Transverse colon (tissue), 4 donors: ENCODE measurements at regions not wholly inside any gene's neighbourhood (a gene's known extent, or its start where the extent isn't known, plus 50 kb on each side); places are given as distances from the start of the nearest gene placed in this dataset.

ENCODE experiments used
- DNase-seq: peaks from one replicate; pipeline ENCODE4 v3.0.0-alpha.2; 2019
- H3K27ac ChIP-seq, 4 donors: fragments of 200-600 bp; sonication (generic); 2 replicates each; pipeline ENCODE4 v1.5.1; 2016 to 2018; ENCODE audit warnings: inconsistent platforms in 4 of 4
- H3K27me3 ChIP-seq: fragments of 200-600 bp; sonication (generic); 2 replicates; pipeline ENCODE4 v1.5.1; 2017; ENCODE audit warnings: inconsistent platforms
- H3K36me3 ChIP-seq, 4 donors: fragments of 200-600 bp; sonication (generic); 2 replicates each; pipeline ENCODE4 v1.5.1; 2017 to 2019; ENCODE audit warnings: inconsistent platforms in 4 of 4
- H3K4me1 ChIP-seq, 4 donors: fragments of 200-600 bp; sonication (generic); 2 replicates each; pipeline ENCODE4 v1.5.1; 2017 to 2020; ENCODE audit warnings: inconsistent platforms in 4 of 4
- H3K4me3 ChIP-seq, 4 donors: fragments of 200-600 bp; sonication (generic); 1 replicate in 1 of 4; 2 replicates in 3 of 4; pipeline versions ENCODE4 v1.5.1 to v1.6.1; 2017 to 2019; ENCODE audit warnings: inconsistent platforms in 4 of 4
- H3K9me3 ChIP-seq, 2 donors: fragments of 200-600 bp; sonication (generic); 2 replicates each; pipeline ENCODE4 v1.5.1; 2017 to 2019; ENCODE audit warnings: inconsistent platforms in 2 of 2
- EP300 ChIP-seq: sonication (generic); formaldehyde crosslinking; IDR thresholded peaks from one replicate; pipeline ENCODE4 v1.6.1; 2017; ENCODE audit warnings: antibody characterized with exemption, low read depth
- POLR2A ChIP-seq: fragments of 450-650 bp; IDR thresholded peaks from one replicate; pipeline ENCODE4 v1.6.1; 2016; ENCODE audit warnings: antibody characterized with exemption, mild to moderate bottlenecking, moderate library complexity
- POLR2AphosphoS5 ChIP-seq, 3 donors: sonication (generic); formaldehyde crosslinking; IDR thresholded peaks; one replicate each; pipeline ENCODE4 v1.6.1; 2016; ENCODE audit warnings: antibody characterized with exemption in 3 of 3
- WGBS, 2 donors: methylation state at CpG; one replicate each; pipeline ENCODE4 v1.1.5; 2018; ENCODE audit warnings: low coverage in 1 of 2; 5-methylcytosine and 5-hydroxymethylcytosine counted together
- in situ Hi-C, 4 donors: fragments of 200-750 bp; cut with MboI; loops; one replicate each; pipeline versions ENCODE4 v1.15.0 to v1.15.1; 2017; ENCODE audit warnings: low sequenced_read_pairs in 3 of 4, low pct_ligation_motif_present in 1 of 4, low pct_unique_long_range_greater_than_20kb in 1 of 4
- intact Hi-C: fragments of 100-400 bp; cut with DNase I; formaldehyde crosslinking; loops from one replicate; pipeline ENCODE4 v1.15.1; 2023; ENCODE audit warnings: low total_unique reads
- TF ChIP-seq, protein P1 (sequence below), 5 experiments: fragments of 200-600 bp in 3 of 5; fragments of 450-650 bp in 2 of 5; sonication (generic) in 3 of 5; IDR thresholded peaks; 1 replicate in 2 of 5; 2 replicates in 3 of 5; pipeline ENCODE4 v1.5.1; 2016 to 2017; ENCODE audit warnings: antibody characterized with exemption in 5 of 5, inconsistent platforms in 3 of 5, mild to moderate bottlenecking in 2 of 5, moderate library complexity in 1 of 5

DNA sequence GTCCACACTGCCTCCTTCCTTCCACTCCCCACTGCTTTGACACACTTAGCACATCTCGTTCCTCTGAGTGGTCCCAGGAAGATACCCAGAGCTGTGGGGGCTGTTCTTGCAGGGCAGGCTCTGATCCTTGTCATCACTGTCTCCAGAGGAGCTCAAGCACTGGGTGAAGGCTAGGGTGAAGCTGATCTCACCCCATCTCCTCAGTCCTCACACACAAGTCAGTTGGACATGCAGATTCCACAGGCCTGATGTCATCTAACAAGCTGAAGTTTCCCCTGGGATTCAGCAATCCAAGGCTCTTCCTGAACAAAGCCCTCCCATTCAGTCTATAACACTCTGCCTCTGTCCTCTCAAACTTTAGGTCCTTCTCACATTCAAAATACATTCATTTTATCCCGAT is 90.6 kb upstream of the RAB6C start:
- Histone ChIP-seq H3K9me3 (no peaks in the 10 kb centered on the region), H3K4me1 (no peaks in the 10 kb centered on the region), H3K27ac (no peak overlapping the region), H3K36me3 (no peaks in the 10 kb centered on the region), H3K4me3 (no peak overlapping the region), H3K27me3 (no peaks in the 10 kb centered on the region)
- intact Hi-C loops (no loop called here), in situ Hi-C loops (no loop called here)
- 75 to 89% methylated on average over 1 to 2 of the region's 2 CpGs for WGBS, 2 donors
- no peak for DNase-seq
- TF ChIP-seq POLR2A = no peak
- TF ChIP-seq, protein P1, sequence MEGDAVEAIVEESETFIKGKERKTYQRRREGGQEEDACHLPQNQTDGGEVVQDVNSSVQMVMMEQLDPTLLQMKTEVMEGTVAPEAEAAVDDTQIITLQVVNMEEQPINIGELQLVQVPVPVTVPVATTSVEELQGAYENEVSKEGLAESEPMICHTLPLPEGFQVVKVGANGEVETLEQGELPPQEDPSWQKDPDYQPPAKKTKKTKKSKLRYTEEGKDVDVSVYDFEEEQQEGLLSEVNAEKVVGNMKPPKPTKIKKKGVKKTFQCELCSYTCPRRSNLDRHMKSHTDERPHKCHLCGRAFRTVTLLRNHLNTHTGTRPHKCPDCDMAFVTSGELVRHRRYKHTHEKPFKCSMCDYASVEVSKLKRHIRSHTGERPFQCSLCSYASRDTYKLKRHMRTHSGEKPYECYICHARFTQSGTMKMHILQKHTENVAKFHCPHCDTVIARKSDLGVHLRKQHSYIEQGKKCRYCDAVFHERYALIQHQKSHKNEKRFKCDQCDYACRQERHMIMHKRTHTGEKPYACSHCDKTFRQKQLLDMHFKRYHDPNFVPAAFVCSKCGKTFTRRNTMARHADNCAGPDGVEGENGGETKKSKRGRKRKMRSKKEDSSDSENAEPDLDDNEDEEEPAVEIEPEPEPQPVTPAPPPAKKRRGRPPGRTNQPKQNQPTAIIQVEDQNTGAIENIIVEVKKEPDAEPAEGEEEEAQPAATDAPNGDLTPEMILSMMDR (IDR thresholded peaks at IDR 0.05) = no peak

DNA sequence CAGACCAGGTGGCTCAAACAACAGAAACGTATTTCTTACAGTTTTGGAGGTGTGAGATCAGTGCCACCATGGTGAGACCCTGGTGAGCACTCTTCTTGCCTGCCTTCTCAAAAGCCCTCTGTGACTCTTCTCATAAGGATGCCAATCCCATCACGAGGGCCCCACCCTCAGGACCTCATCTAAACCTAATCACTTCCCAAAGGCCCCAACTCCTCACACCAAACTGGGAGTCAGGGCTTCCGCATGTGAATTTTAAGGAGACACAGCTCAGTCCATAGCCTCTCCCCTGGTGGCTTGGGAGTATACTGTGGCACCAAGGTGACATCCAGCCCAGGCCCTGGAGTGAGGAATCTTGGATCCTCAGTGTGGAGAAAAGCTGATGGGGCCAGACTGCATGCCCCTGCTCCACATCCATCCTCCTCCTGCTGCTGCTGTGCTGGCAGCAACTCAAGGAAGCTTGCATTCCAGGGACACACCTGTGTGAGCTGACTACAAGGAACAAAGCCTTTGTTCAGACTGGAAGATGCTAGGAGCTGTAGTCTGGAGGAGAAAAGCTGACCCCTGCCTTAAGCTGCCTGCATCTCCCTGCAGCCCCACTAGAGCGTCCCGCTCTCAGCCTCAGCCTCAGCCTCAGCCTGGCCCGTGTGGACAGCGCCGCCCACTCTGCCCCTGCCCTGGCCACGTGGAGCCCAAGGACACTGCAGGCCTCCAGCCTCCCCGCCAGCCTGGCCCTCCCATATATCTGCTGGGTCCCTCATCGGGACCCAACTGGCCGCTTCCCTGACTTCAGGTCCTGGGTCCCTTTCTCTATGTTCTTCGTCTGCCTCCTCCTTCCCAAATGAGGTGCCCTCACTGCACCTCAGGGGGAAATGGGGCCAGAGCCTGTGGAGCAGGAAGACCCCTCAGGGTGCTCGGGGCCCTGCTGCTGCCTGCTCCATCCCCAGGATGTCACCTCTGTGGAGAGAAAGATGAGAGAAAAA is 87.8 kb upstream of the RAB6C start:
- no peak for DNase-seq
- in situ Hi-C loops = no loop called here

DNA sequence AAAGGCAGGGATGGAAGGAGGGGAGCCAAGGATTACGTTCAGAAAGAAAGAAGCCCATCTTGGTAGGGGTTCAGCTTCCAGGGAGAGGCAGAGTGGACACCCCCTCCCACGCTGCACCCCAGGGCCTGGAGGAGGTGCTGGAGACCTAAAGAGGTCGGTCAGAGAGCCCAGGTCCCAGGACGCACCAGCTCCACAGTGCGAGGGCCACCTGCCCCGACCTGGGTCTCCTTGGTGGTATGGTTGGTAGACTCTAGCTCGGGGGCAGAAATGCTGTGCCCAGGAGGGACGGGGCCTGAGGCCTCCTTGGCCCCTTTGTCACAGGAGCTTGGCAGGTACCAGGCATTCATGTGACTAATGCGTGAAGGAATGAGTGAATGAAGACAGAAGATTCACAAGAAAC is 87.1 kb upstream of the RAB6C start:
- DNase-seq = no peak
- in situ Hi-C loops (no loop called here), intact Hi-C loops (no loop called here)
- Histone ChIP-seq H3K27ac (no peak overlapping the region), H3K9me3 (no peaks in the 10 kb centered on the region), H3K27me3 (no peaks in the 10 kb centered on the region), H3K4me1 (no peaks in the 10 kb centered on the region), H3K4me3 (no peak overlapping the region), H3K36me3 (no peaks in the 10 kb centered on the region)
- WGBS, 2 donors = 75 to 80% methylated on average over 1 to 9 of the region's 9 CpGs
- TF ChIP-seq POLR2A = no peak
- TF ChIP-seq, protein P1 (IDR thresholded peaks at IDR 0.05) = no peak
- TF ChIP-seq POLR2AphosphoS5 (IDR thresholded peaks at IDR 0.05) = no peak

More for the DNA sequence above, 87.8 kb upstream of the RAB6C start:
- H3K4me3 ChIP-seq = no peak overlapping the region
- no peaks in the 10 kb centered on the region for H3K36me3 ChIP-seq
- no peak overlapping the region for H3K27ac ChIP-seq
- intact Hi-C loops = no loop called here
- no peaks in the 10 kb centered on the region for H3K9me3 ChIP-seq
- WGBS, 2 donors = 33 to 72% methylated on average over 1 to 14 of the region's 14 CpGs
- TF ChIP-seq POLR2A = no peak
- no peak for TF ChIP-seq EP300
- TF ChIP-seq, protein P1 (IDR thresholded peaks at IDR 0.05) = no peak
- TF ChIP-seq POLR2AphosphoS5 (IDR thresholded peaks at IDR 0.05) = no peak
- H3K4me1 ChIP-seq = no peaks in the 10 kb centered on the region
- H3K27me3 ChIP-seq = no peaks in the 10 kb centered on the region

DNA sequence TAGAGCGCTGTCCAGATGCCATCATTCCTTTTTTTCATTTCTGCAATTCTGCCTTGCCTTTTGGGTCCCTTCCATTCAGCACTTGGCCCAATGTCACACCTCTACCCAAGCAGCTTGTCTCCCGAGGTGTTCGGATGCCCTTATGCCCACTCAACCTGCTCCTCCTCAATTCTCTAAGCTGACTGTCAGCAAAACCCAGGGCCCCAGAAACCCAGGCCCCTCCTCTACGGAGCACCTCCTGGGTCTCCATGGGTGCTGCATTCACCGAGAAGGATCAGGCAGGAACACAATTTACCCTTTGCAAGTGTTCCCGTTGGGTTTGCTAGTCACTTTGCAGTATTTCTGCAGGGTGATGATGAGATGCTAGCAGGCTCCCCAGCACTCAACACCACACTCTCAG is 86.7 kb upstream of the RAB6C start:
- H3K36me3 ChIP-seq = no peaks in the 10 kb centered on the region
- H3K27ac ChIP-seq = no peak overlapping the region
- in situ Hi-C loops = no loop called here
- H3K27me3 ChIP-seq = no peaks in the 10 kb centered on the region
- no peaks in the 10 kb centered on the region for H3K9me3 ChIP-seq
- WGBS, 2 donors = 84 to 85% methylated on average over 3 to 6 of the region's 6 CpGs
- H3K4me3 ChIP-seq = no peak overlapping the region
- intact Hi-C loops = no loop called here
- TF ChIP-seq POLR2AphosphoS5 (IDR thresholded peaks at IDR 0.05) (no peak), POLR2A (no peak), EP300 (no peak)
- TF ChIP-seq, protein P1 (IDR thresholded peaks at IDR 0.05) = no peak
- H3K4me1 ChIP-seq = no peaks in the 10 kb centered on the region
- DNase-seq = no peak
